B cell (primary cell): ENCODE measurements at regions not wholly inside any gene's neighbourhood (a gene's known extent, or its start where the extent isn't known, plus 50 kb on each side); places are given as distances from the start of the nearest gene placed in this dataset.

Experiments
- ATAC-seq: fragments of 200-7000 bp; cut with Tn5 transposase; one replicate; pipeline ENCODE4 v1.10.0; 2021; ENCODE audit warnings: low read depth, mild to moderate bottlenecking, moderate number of reproducible peaks, moderate library complexity
- CTCF ChIA-PET: fragments of 350-600 bp; sonication (Branson Sonifier 250); formaldehyde crosslinking; loops from one replicate; lab custom pipeline; 2021; ENCODE audit warnings: antibody characterized with exemption, inconsistent platforms; lab: Charles Lee
- POLR2A ChIA-PET: fragments of 350-600 bp; sonication (Branson Sonifier 250); formaldehyde crosslinking; loops from one replicate; lab custom pipeline; 2021; ENCODE audit warnings: antibody characterized with exemption; lab: Charles Lee
- DNase-seq: peaks from one replicate; pipeline ENCODE4 v3.0.0; 2013
- H2AFZ ChIP-seq: 2 replicates; pipeline ENCODE4 v1.6.1; 2012; ENCODE audit warnings: mild to moderate bottlenecking, low read depth, low read length; ENCODE audit not compliant: insufficient read depth, poor library complexity, severe bottlenecking
- H3K27ac ChIP-seq, 2 donors: 1 replicate in 1 of 2; 2 replicates in 1 of 2; pipeline ENCODE4 v1.5.1; 2012 to 2013; ENCODE audit warnings: low read length in 2 of 2, mild to moderate bottlenecking in 2 of 2, moderate library complexity in 1 of 2
- H3K27me3 ChIP-seq, 4 experiments: fragments of 200-600 bp in 1 of 4; sonication (generic) in 1 of 4; replicated peaks in 1 of 4; 1 replicate in 2 of 4; 2 replicates in 2 of 4; pipeline versions ENCODE4 v1.6.1 to v1.7.0; 2013 to 2016; ENCODE audit warnings: low read length in 3 of 4, mild to moderate bottlenecking in 2 of 4, mixed read lengths in 1 of 4, moderate library complexity in 1 of 4; ENCODE audit not compliant: insufficient read depth in 4 of 4, control insufficient read depth in 3 of 4; ENCODE audit errors: control extremely low read depth in 1 of 4
- H3K36me3 ChIP-seq, 2 experiments: replicated peaks in 1 of 2; 1 replicate in 1 of 2; 2 replicates in 1 of 2; pipeline versions ENCODE4 v1.6.1 to v1.7.1; 2013; ENCODE audit warnings: low read length in 1 of 2; ENCODE audit not compliant: insufficient read depth in 2 of 2, control insufficient read depth in 1 of 2; ENCODE audit errors: control extremely low read depth in 1 of 2, extremely low read depth in 1 of 2
- H3K4me1 ChIP-seq, 2 donors: fragments of 200-600 bp in 1 of 2; sonication (generic) in 1 of 2; 1 replicate in 1 of 2; 2 replicates in 1 of 2; pipeline versions ENCODE4 v1.5.1 to v1.6.1; 2013 to 2017; ENCODE audit warnings: low read length in 2 of 2; ENCODE audit not compliant: control insufficient read depth in 2 of 2, insufficient read depth in 2 of 2
- H3K4me2 ChIP-seq: replicated peaks from 2 replicates; pipeline ENCODE3; 2012; ENCODE audit warnings: mild to moderate bottlenecking, low read depth, low read length; ENCODE audit not compliant: poor library complexity, severe bottlenecking
- H3K4me3 ChIP-seq, 5 experiments: fragments of 200-600 bp in 1 of 5; sonication (generic) in 1 of 5; 1 replicate in 3 of 5; 2 replicates in 2 of 5; pipeline versions ENCODE4 v1.5.1 to v1.7.0; 2011 to 2016; ENCODE audit warnings: low read length in 4 of 5, mild to moderate bottlenecking in 4 of 5, low read depth in 2 of 5, control low read depth in 1 of 5, moderate library complexity in 1 of 5; ENCODE audit not compliant: insufficient read depth in 1 of 5; ENCODE audit errors: control extremely low read depth in 1 of 5, extremely low read depth in 1 of 5
- H3K79me2 ChIP-seq: fragments of 200-600 bp; sonication (generic); one replicate; pipeline ENCODE4 v1.6.0; 2016; ENCODE audit warnings: low read length; ENCODE audit not compliant: control insufficient read depth, insufficient read depth
- H3K9ac ChIP-seq: fragments of 200-600 bp; sonication (generic); 2 replicates; pipeline ENCODE4 v1.6.1; 2017; ENCODE audit warnings: mild to moderate bottlenecking, low read length, moderate library complexity
- H3K9me3 ChIP-seq, 3 donors: one replicate each; pipeline versions ENCODE4 v1.6.1 to v1.7.1; 2013; ENCODE audit warnings: low read length in 2 of 3; ENCODE audit not compliant: control insufficient read depth in 2 of 3, insufficient read depth in 1 of 3; ENCODE audit errors: control extremely low read depth in 1 of 3
- H4K20me1 ChIP-seq: 2 replicates; pipeline ENCODE4 v1.6.0; 2012; ENCODE audit warnings: mild to moderate bottlenecking, low read length; ENCODE audit not compliant: insufficient read depth, control insufficient read depth, poor library complexity, severe bottlenecking
- H3K27ac Mint-ChIP-seq: one replicate; pipeline ENCODE4 v1.8.0; 2021; ENCODE audit warnings: mixed read lengths
- H3K27me3 Mint-ChIP-seq: one replicate; pipeline ENCODE4 v1.8.0; 2021; ENCODE audit warnings: mixed read lengths
- H3K4me1 Mint-ChIP-seq: one replicate; pipeline ENCODE4 v1.8.0; 2021; ENCODE audit warnings: mixed read lengths
- H3K4me3 Mint-ChIP-seq: one replicate; pipeline ENCODE4 v1.8.0; 2021; ENCODE audit warnings: mixed read lengths
- H3K9me3 Mint-ChIP-seq: one replicate; pipeline ENCODE4 v1.8.0; 2022; ENCODE audit warnings: mixed read lengths; ENCODE audit not compliant: insufficient read depth
- EZH2 ChIP-seq: IDR thresholded peaks from 2 replicates; pipeline ENCODE4 v1.6.1; 2012; ENCODE audit warnings: borderline replicate concordance, low read depth, mild to moderate bottlenecking, moderate library complexity, low read length; ENCODE audit not compliant: insufficient read depth, poor library complexity, severe bottlenecking
- WGBS: methylation state at CpG from one replicate; pipeline ENCODE4 v1.1.5; 2013; ENCODE audit warnings: missing lambda C conversion rate; ENCODE audit not compliant: insufficient coverage; 5-methylcytosine and 5-hydroxymethylcytosine counted together
- intact Hi-C: fragments of 100-400 bp; cut with micrococcal nuclease; formaldehyde crosslinking; loops from one replicate; pipeline ENCODE4 v1.10.0; 2022
- TF ChIP-seq, protein P1 (sequence below): fragments of 200-600 bp; IDR thresholded peaks from one replicate; pipeline ENCODE4 v1.8.0; 2022; ENCODE audit warnings: antibody characterized with exemption, mild to moderate bottlenecking

DNA sequence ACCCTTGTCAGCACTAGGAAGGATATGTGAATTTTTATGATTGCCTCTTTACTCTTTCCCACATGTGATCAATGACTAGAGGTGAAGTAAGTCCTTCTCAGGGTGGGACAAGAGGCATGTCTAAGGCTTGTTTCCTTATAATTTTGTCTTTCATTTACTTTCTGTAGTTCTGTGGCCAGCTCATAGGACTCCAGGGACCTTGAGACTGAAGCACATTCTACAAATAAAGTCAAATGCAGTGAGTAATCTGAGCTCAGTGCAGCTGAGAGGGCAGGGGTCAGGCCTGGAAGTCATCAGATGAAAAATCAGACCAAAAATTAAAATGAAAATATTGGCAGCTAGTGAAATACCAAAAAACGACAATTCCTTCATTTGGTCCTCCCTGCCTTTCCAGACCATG lies 424.7 kb upstream of the THBS1 start:
- WGBS = 64% methylated on average over 1 of the region's 1 CpG
- TF ChIP-seq, protein P1, sequence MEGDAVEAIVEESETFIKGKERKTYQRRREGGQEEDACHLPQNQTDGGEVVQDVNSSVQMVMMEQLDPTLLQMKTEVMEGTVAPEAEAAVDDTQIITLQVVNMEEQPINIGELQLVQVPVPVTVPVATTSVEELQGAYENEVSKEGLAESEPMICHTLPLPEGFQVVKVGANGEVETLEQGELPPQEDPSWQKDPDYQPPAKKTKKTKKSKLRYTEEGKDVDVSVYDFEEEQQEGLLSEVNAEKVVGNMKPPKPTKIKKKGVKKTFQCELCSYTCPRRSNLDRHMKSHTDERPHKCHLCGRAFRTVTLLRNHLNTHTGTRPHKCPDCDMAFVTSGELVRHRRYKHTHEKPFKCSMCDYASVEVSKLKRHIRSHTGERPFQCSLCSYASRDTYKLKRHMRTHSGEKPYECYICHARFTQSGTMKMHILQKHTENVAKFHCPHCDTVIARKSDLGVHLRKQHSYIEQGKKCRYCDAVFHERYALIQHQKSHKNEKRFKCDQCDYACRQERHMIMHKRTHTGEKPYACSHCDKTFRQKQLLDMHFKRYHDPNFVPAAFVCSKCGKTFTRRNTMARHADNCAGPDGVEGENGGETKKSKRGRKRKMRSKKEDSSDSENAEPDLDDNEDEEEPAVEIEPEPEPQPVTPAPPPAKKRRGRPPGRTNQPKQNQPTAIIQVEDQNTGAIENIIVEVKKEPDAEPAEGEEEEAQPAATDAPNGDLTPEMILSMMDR = no peak
- no peak for TF ChIP-seq EZH2

DNA sequence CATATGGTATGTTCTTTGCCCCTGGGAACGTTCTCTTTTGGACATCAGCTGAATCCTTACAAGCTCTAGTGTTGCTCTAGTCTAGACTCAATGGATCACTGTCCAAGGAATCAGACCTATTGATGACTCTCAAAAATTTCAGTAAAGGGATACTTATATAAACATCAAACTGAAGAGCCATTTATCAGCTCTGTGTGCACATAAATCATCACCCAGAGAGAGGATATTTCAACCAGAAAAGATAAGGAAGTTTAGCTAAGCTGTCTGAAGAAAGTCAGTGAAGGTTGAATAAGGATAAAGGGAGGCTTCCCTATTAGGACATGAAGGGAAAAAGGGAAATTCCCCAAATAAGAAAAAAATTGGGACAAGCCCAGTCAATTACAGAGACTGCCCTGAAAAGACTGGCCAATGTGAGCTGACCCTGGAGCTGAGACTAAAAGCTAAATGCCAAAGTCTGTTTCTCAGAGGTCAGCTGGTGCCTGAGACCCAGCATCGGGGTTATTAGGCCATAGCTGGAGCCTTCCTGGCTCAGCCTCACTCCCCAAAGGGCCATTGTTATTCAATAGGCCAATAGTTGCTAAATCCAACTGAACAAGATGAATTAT lies 424.1 kb upstream of the THBS1 start:
- H3K79me2 ChIP-seq = no peaks in the 10 kb centered on the region
- WGBS = no CpG with 5 or more reads among the region's 2 CpGs
- H3K4me2 ChIP-seq = no peak overlapping the region
- Mint-ChIP-seq H3K9me3 (no peaks in the 10 kb centered on the region), H3K4me3 (no peak overlapping the region), H3K27ac (no peak overlapping the region), H3K27me3 (no peaks in the 10 kb centered on the region), H3K4me1 (no peaks in the 10 kb centered on the region)
- H3K4me3 ChIP-seq = no peak overlapping the region
- no peak overlapping the region for H2AFZ ChIP-seq
- ChIA-PET CTCF (interaction anchor here (1.6 kb wide), 1 partner anchor 9 kb away, joined by 4 read pairs; no protein-coding TSS in a partner anchor), POLR2A (no interaction called here)
- no peaks in the 10 kb centered on the region for H3K36me3 ChIP-seq
- H3K27ac ChIP-seq = no peak overlapping the region
- H3K9ac ChIP-seq = no peak overlapping the region
- no peaks in the 10 kb centered on the region for H3K9me3 ChIP-seq
- ATAC-seq = no peak
- intact Hi-C loops = no loop called here
- H3K4me1 ChIP-seq = no peaks in the 10 kb centered on the region
- TF ChIP-seq EZH2 = no peak
- TF ChIP-seq, protein P1 = no peak
- no peaks in the 10 kb centered on the region for H4K20me1 ChIP-seq
- DNase-seq = no peak
- no peaks in the 10 kb centered on the region for H3K27me3 ChIP-seq

More for the DNA sequence above, 424.7 kb upstream of the THBS1 start:
- Mint-ChIP-seq H3K4me1 (no peaks in the 10 kb centered on the region), H3K27ac (no peak overlapping the region), H3K27me3 (no peaks in the 10 kb centered on the region), H3K9me3 (no peaks in the 10 kb centered on the region), H3K4me3 (no peak overlapping the region)
- intact Hi-C loops = no loop called here
- CTCF ChIA-PET = no interaction called here
- H3K4me1 ChIP-seq = no peaks in the 10 kb centered on the region
- H4K20me1 ChIP-seq = no peaks in the 10 kb centered on the region
- no peak for ATAC-seq
- H3K27ac ChIP-seq = no peak overlapping the region
- H2AFZ ChIP-seq = no peak overlapping the region
- no peaks in the 10 kb centered on the region for H3K79me2 ChIP-seq
- no peak for DNase-seq
- H3K4me3 ChIP-seq = no peak overlapping the region
- H3K9me3 ChIP-seq = no peaks in the 10 kb centered on the region
- no peak overlapping the region for H3K4me2 ChIP-seq
- H3K9ac ChIP-seq = no peak overlapping the region
- H3K27me3 ChIP-seq = no peaks in the 10 kb centered on the region
- no peaks in the 10 kb centered on the region for H3K36me3 ChIP-seq
- POLR2A ChIA-PET = no interaction called here
